ENCODE measurements at regions not wholly inside any gene's neighbourhood (a gene's known extent, or its start where the extent isn't known, plus 50 kb on each side); places are given as distances from the start of the nearest gene placed in this dataset.

DNA sequence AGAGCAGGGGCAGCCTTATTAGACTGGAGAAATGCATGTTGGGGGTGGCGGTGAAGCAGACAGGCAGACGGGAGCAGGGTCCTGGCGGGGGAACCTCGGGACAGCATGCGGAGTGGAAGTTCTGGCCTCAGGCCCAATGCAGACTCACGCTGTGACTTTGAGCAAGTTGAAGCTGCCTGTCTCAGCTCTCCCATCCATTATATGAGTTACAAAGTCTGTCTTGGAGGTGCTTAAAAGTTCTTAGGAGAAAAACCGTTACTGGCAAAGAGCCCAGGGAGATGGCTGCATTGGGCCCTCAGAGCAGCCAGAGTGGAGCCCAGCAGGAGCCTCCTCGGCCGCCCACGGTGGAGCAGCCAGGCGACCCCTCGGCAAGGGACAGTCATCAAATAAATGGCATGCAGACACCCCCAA is 509.5 kb downstream of the PLXNA4 start:
- no peaks in the 10 kb centered on the region for H3K36me3 ChIP-seq (replicated peaks in 1 of 2; ENCODE audit: control insufficient read depth in 1 of 2, insufficient read depth in 2 of 2, low read length in 1 of 2)
- peaks cover 22 to 45% of the 10 kb centered on the region in 2 experiments for H3K4me1 ChIP-seq (ENCODE audit: control insufficient read depth in 1 of 2, insufficient read depth in 2 of 2, low read depth in 1 of 2, low read length in 1 of 2)
- H3K9ac ChIP-seq = peak overlapping the region; percentile 56
- peaks cover 3% of the 10 kb centered on the region; the same call in 1 of the 2 replicates for H3K79me2 ChIP-seq (ENCODE audit: insufficient read depth)
- CTCF ChIA-PET = interaction anchor here (1.0 to 1.3 kb wide), 2 partner anchors 11 to 17 kb away, joined by 3 to 4 read pairs; no protein-coding TSS in a partner anchor
- H3K27me3 ChIP-seq (ENCODE audit: insufficient read depth) = no peaks in the 10 kb centered on the region
- peak overlapping the region; percentile 49 for H3K4me2 ChIP-seq
- H3K9me3 ChIP-seq = no peaks in the 10 kb centered on the region
- H3K27ac ChIP-seq (ENCODE audit: low read depth in 2 of 2, low read length in 1 of 2) = peak overlapping the region; percentile 86 to 96; a peak in 3 of 4 replicates
- H3K9me2 ChIP-seq = no peaks in the 10 kb centered on the region
- H3F3A ChIP-seq (replicated peaks; ENCODE audit: insufficient read depth) = peaks cover 37% of the 10 kb centered on the region
- 31% methylated on average over 12 of the region's 12 CpGs for WGBS (ENCODE audit: low lambda C conversion rate)
- no peaks in the 10 kb centered on the region for H4K20me1 ChIP-seq (ENCODE audit: insufficient read depth)
- H2AFZ ChIP-seq (ENCODE audit: low read depth) = peak overlapping the region; percentile 30
- POLR2A ChIA-PET = no interaction called here
- DNase-seq = no peak
- H3K4me3 ChIP-seq (ENCODE audit: low read depth in 2 of 2, low read length in 1 of 2) = no peak overlapping the region
- TF ChIP-seq SIN3A (IDR thresholded peaks at IDR 0.05; ENCODE audit: borderline replicate concordance, low read depth, low read length) (no peak), NFIC (IDR thresholded peaks at IDR 0.05; ENCODE audit: borderline replicate concordance) (peak; percentile 92), RAD21 (IDR thresholded peaks at IDR 0.05; ENCODE audit: low read length) (no peak), GABPA (IDR thresholded peaks at IDR 0.05; ENCODE audit: low read depth) (no peak), EZH2phosphoT487 (IDR thresholded peaks at IDR 0.05; ENCODE audit: borderline replicate concordance, low read depth) (no peak), ELF1 (IDR thresholded peaks at IDR 0.05) (no peak), FOSL2 (IDR thresholded peaks at IDR 0.05; ENCODE audit: borderline replicate concordance, low read depth) (peak; percentile 26; the same call in 1 of the 2 replicates), CHD2 (IDR thresholded peaks at IDR 0.05; ENCODE audit: low read length, partially characterized antibody) (no peak), TCF12 (IDR thresholded peaks at IDR 0.05) (peak; percentile 36; the same call in 1 of the 2 replicates), MEF2A (IDR thresholded peaks at IDR 0.05; ENCODE audit: borderline replicate concordance, low read depth) (no peak), TAF1 (IDR thresholded peaks at IDR 0.05; ENCODE audit: borderline replicate concordance, low read depth, low read length) (peak; percentile 46; the same call in 1 of the 2 replicates), NRF1 (IDR thresholded peaks at IDR 0.05; ENCODE audit: low read depth, low read length) (no peak), EP300 (IDR thresholded peaks at IDR 0.05; ENCODE audit: borderline replicate concordance in 1 of 2, low read depth in 1 of 2, low read length in 1 of 2) (peak in 1 of 2 experiments; percentile 84; a peak in 2 of 4 replicates), POLR2AphosphoS5 (IDR thresholded peaks at IDR 0.05; ENCODE audit: low read depth, low read length) (peak; percentile 67; the same call in 1 of the 2 replicates), GATA2 (CRISPR knock-in tag; IDR thresholded peaks at IDR 0.05) (no peak), RXRA (IDR thresholded peaks at IDR 0.05; ENCODE audit: borderline replicate concordance, low read depth) (peak; percentile 40; the same call in 1 of the 2 replicates), YY1 (IDR thresholded peaks at IDR 0.05; ENCODE audit: low read depth) (peak; percentile 71), RFX5 (IDR thresholded peaks at IDR 0.05; ENCODE audit: low read length) (no peak)
- TF ChIP-seq, protein P1, sequence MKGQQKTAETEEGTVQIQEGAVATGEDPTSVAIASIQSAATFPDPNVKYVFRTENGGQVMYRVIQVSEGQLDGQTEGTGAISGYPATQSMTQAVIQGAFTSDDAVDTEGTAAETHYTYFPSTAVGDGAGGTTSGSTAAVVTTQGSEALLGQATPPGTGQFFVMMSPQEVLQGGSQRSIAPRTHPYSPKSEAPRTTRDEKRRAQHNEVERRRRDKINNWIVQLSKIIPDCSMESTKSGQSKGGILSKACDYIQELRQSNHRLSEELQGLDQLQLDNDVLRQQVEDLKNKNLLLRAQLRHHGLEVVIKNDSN (IDR thresholded peaks at IDR 0.05; ENCODE audit: borderline replicate concordance, low read depth) = no peak
- TF ChIP-seq, protein P2, sequence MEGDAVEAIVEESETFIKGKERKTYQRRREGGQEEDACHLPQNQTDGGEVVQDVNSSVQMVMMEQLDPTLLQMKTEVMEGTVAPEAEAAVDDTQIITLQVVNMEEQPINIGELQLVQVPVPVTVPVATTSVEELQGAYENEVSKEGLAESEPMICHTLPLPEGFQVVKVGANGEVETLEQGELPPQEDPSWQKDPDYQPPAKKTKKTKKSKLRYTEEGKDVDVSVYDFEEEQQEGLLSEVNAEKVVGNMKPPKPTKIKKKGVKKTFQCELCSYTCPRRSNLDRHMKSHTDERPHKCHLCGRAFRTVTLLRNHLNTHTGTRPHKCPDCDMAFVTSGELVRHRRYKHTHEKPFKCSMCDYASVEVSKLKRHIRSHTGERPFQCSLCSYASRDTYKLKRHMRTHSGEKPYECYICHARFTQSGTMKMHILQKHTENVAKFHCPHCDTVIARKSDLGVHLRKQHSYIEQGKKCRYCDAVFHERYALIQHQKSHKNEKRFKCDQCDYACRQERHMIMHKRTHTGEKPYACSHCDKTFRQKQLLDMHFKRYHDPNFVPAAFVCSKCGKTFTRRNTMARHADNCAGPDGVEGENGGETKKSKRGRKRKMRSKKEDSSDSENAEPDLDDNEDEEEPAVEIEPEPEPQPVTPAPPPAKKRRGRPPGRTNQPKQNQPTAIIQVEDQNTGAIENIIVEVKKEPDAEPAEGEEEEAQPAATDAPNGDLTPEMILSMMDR (IDR thresholded peaks at IDR 0.05) = no peak
- TF ChIP-seq, protein P3, sequence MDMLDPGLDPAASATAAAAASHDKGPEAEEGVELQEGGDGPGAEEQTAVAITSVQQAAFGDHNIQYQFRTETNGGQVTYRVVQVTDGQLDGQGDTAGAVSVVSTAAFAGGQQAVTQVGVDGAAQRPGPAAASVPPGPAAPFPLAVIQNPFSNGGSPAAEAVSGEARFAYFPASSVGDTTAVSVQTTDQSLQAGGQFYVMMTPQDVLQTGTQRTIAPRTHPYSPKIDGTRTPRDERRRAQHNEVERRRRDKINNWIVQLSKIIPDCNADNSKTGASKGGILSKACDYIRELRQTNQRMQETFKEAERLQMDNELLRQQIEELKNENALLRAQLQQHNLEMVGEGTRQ (IDR thresholded peaks at IDR 0.05; ENCODE audit: borderline replicate concordance, low read depth, low read length) = no peak
- TF ChIP-seq, protein P4, sequence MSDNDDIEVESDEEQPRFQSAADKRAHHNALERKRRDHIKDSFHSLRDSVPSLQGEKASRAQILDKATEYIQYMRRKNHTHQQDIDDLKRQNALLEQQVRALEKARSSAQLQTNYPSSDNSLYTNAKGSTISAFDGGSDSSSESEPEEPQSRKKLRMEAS (IDR thresholded peaks at IDR 0.05; ENCODE audit: low read depth) = peak; percentile 87
- TF ChIP-seq, protein P5, sequence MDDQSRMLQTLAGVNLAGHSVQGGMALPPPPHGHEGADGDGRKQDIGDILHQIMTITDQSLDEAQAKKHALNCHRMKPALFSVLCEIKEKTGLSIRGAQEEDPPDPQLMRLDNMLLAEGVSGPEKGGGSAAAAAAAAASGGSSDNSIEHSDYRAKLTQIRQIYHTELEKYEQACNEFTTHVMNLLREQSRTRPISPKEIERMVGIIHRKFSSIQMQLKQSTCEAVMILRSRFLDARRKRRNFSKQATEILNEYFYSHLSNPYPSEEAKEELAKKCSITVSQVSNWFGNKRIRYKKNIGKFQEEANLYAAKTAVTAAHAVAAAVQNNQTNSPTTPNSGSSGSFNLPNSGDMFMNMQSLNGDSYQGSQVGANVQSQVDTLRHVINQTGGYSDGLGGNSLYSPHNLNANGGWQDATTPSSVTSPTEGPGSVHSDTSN (IDR thresholded peaks at IDR 0.05) = peak; percentile 87
- TF ChIP-seq, protein P6, sequence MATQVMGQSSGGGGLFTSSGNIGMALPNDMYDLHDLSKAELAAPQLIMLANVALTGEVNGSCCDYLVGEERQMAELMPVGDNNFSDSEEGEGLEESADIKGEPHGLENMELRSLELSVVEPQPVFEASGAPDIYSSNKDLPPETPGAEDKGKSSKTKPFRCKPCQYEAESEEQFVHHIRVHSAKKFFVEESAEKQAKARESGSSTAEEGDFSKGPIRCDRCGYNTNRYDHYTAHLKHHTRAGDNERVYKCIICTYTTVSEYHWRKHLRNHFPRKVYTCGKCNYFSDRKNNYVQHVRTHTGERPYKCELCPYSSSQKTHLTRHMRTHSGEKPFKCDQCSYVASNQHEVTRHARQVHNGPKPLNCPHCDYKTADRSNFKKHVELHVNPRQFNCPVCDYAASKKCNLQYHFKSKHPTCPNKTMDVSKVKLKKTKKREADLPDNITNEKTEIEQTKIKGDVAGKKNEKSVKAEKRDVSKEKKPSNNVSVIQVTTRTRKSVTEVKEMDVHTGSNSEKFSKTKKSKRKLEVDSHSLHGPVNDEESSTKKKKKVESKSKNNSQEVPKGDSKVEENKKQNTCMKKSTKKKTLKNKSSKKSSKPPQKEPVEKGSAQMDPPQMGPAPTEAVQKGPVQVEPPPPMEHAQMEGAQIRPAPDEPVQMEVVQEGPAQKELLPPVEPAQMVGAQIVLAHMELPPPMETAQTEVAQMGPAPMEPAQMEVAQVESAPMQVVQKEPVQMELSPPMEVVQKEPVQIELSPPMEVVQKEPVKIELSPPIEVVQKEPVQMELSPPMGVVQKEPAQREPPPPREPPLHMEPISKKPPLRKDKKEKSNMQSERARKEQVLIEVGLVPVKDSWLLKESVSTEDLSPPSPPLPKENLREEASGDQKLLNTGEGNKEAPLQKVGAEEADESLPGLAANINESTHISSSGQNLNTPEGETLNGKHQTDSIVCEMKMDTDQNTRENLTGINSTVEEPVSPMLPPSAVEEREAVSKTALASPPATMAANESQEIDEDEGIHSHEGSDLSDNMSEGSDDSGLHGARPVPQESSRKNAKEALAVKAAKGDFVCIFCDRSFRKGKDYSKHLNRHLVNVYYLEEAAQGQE (IDR thresholded peaks at IDR 0.05; ENCODE audit: low read depth, low read length) = no peak; the same call in 1 of the 2 replicates
- TF ChIP-seq, protein P7, sequence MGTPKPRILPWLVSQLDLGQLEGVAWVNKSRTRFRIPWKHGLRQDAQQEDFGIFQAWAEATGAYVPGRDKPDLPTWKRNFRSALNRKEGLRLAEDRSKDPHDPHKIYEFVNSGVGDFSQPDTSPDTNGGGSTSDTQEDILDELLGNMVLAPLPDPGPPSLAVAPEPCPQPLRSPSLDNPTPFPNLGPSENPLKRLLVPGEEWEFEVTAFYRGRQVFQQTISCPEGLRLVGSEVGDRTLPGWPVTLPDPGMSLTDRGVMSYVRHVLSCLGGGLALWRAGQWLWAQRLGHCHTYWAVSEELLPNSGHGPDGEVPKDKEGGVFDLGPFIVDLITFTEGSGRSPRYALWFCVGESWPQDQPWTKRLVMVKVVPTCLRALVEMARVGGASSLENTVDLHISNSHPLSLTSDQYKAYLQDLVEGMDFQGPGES (IDR thresholded peaks at IDR 0.05; ENCODE audit: low read depth, low read length) = no peak

Data from SK-N-SH (cell line).